Adrenal gland (tissue), 5 donors: ENCODE measurements at regions not wholly inside any gene's neighbourhood (a gene's known extent, or its start where the extent isn't known, plus 50 kb on each side); places are given as distances from the start of the nearest gene placed in this dataset.

Experiments used
- POLR2A ChIP-seq, 2 donors: fragments of 450-650 bp; IDR thresholded peaks; one replicate each; pipeline ENCODE4 v1.6.1; 2017; ENCODE audit warnings: antibody characterized with exemption in 2 of 2, mild to moderate bottlenecking in 2 of 2, moderate library complexity in 1 of 2
- TF ChIP-seq, protein P1 (sequence below), 6 experiments: fragments of 450-650 bp in 4 of 6; fragments of 200-600 bp in 2 of 6; sonication (generic) in 1 of 6; IDR thresholded peaks; 1 replicate in 5 of 6; 2 replicates in 1 of 6; pipeline versions ENCODE4 v1.5.1 to v1.8.0; 2016 to 2021; ENCODE audit warnings: antibody characterized with exemption in 6 of 6, mild to moderate bottlenecking in 2 of 6, moderate library complexity in 1 of 6
- donor health status: DM: no; HTN: no; CAD: no.

- TF ChIP-seq, protein P1, sequence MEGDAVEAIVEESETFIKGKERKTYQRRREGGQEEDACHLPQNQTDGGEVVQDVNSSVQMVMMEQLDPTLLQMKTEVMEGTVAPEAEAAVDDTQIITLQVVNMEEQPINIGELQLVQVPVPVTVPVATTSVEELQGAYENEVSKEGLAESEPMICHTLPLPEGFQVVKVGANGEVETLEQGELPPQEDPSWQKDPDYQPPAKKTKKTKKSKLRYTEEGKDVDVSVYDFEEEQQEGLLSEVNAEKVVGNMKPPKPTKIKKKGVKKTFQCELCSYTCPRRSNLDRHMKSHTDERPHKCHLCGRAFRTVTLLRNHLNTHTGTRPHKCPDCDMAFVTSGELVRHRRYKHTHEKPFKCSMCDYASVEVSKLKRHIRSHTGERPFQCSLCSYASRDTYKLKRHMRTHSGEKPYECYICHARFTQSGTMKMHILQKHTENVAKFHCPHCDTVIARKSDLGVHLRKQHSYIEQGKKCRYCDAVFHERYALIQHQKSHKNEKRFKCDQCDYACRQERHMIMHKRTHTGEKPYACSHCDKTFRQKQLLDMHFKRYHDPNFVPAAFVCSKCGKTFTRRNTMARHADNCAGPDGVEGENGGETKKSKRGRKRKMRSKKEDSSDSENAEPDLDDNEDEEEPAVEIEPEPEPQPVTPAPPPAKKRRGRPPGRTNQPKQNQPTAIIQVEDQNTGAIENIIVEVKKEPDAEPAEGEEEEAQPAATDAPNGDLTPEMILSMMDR (IDR thresholded peaks at IDR 0.05), result no peak
- no peak for TF ChIP-seq POLR2A (IDR thresholded peaks at IDR 0.05)
Observed at GRCh38 chr12:89231686-89232085, 120.6 kb downstream of the DUSP6 start.
